ENCODE measurements at regions not wholly inside any gene's neighbourhood (a gene's known extent, or its start where the extent isn't known, plus 50 kb on each side); places are given as distances from the start of the nearest gene placed in this dataset.

GRCh38 chr11:23404225-23405160 lies 544.2 kb upstream of the CCDC179 start:
- 97% methylated on average over 41 of the region's 41 CpGs for WGBS
- Histone ChIP-seq H3K36me3 (ENCODE audit: insufficient read depth) (no peaks in the 10 kb centered on the region), H3K4me1 (ENCODE audit: insufficient read depth) (no peaks in the 10 kb centered on the region), H3K27ac (ENCODE audit: low read depth) (no peak overlapping the region), H3K4me3 (ENCODE audit: low read depth, low read length) (no peak overlapping the region)
- no peak for DNase-seq (ENCODE audit: extremely low spot score)

GRCh38 chr11:23405350-23405937 lies 545.2 kb upstream of the CCDC179 start:
- Histone ChIP-seq H3K4me3 (ENCODE audit: low read depth, low read length) (no peak overlapping the region), H3K27ac (ENCODE audit: low read depth) (no peak overlapping the region), H3K36me3 (ENCODE audit: insufficient read depth) (no peaks in the 10 kb centered on the region), H3K4me1 (ENCODE audit: insufficient read depth) (no peaks in the 10 kb centered on the region)
- DNase-seq (ENCODE audit: extremely low spot score), result no peak
- 98% methylated on average over 33 of the region's 33 CpGs for whole genome bisulfite sequencing

- 94% methylated on average over 23 of the region's 23 CpGs for WGBS
- DNase-seq (ENCODE audit: extremely low spot score), result no peak
- no peaks in the 10 kb centered on the region for H3K36me3 ChIP-seq (ENCODE audit: insufficient read depth)
- no peak overlapping the region for H3K27ac ChIP-seq (ENCODE audit: low read depth)
- no peaks in the 10 kb centered on the region for H3K4me1 ChIP-seq (ENCODE audit: insufficient read depth)
- no peak overlapping the region for H3K4me3 ChIP-seq (ENCODE audit: low read depth, low read length)
Measured at GRCh38 chr11:23406131-23406819, 546.0 kb upstream of the CCDC179 start.

GRCh38 chr11:23413057-23413456 lies 552.8 kb upstream of the CCDC179 start:
- DNase-seq (ENCODE audit: extremely low spot score), result no peak
- WGBS, result 72% methylated on average over 1 of the region's 1 CpG
- no peaks in the 10 kb centered on the region for H3K4me1 ChIP-seq (ENCODE audit: insufficient read depth)
- no peak overlapping the region for H3K27ac ChIP-seq (ENCODE audit: low read depth)
- H3K36me3 ChIP-seq (ENCODE audit: insufficient read depth), result no peaks in the 10 kb centered on the region
- H3K4me3 ChIP-seq (ENCODE audit: low read depth, low read length), result no peak overlapping the region

- no peak for DNase-seq (ENCODE audit: extremely low spot score)
- Histone ChIP-seq H3K36me3 (ENCODE audit: insufficient read depth) (no peaks in the 10 kb centered on the region), H3K4me3 (ENCODE audit: low read depth, low read length) (no peak overlapping the region), H3K27ac (ENCODE audit: low read depth) (no peak overlapping the region), H3K4me1 (ENCODE audit: insufficient read depth) (no peaks in the 10 kb centered on the region)
- WGBS, result 67% methylated on average over 4 of the region's 4 CpGs
Measured at GRCh38 chr11:23423104-23423503, 562.8 kb upstream of the CCDC179 start.

GRCh38 chr11:23423656-23424055 lies 563.4 kb upstream of the CCDC179 start:
- no peak for DNase-seq (ENCODE audit: extremely low spot score)
- 87% methylated on average over 3 of the region's 3 CpGs for WGBS
- Histone ChIP-seq H3K4me3 (ENCODE audit: low read depth, low read length) (no peak overlapping the region), H3K36me3 (ENCODE audit: insufficient read depth) (no peaks in the 10 kb centered on the region), H3K27ac (ENCODE audit: low read depth) (no peak overlapping the region), H3K4me1 (ENCODE audit: insufficient read depth) (no peaks in the 10 kb centered on the region)

GRCh38 chr11:23425381-23425780 lies 565.1 kb upstream of the CCDC179 start:
- H3K27ac ChIP-seq (ENCODE audit: low read depth), result no peak overlapping the region
- 80% methylated on average over 2 of the region's 2 CpGs for WGBS
- DNase-seq (ENCODE audit: extremely low spot score), result no peak
- no peaks in the 10 kb centered on the region for H3K4me1 ChIP-seq (ENCODE audit: insufficient read depth)
- H3K36me3 ChIP-seq (ENCODE audit: insufficient read depth), result no peaks in the 10 kb centered on the region
- H3K4me3 ChIP-seq (ENCODE audit: low read depth, low read length), result no peak overlapping the region

- DNase-seq (ENCODE audit: extremely low spot score), result no peak
- H3K36me3 ChIP-seq (ENCODE audit: insufficient read depth), result no peaks in the 10 kb centered on the region
- 88% methylated on average over 3 of the region's 3 CpGs for WGBS
- no peaks in the 10 kb centered on the region for H3K4me1 ChIP-seq (ENCODE audit: insufficient read depth)
- H3K4me3 ChIP-seq (ENCODE audit: low read depth, low read length), result no peak overlapping the region
- no peak overlapping the region for H3K27ac ChIP-seq (ENCODE audit: low read depth)
Measured at GRCh38 chr11:23429569-23429968, 569.3 kb upstream of the CCDC179 start.

- no peak overlapping the region for H3K4me3 ChIP-seq (ENCODE audit: low read depth, low read length)
- H3K27ac ChIP-seq (ENCODE audit: low read depth), result no peak overlapping the region
- WGBS, result 55% methylated on average over 2 of the region's 2 CpGs
Measured at GRCh38 chr11:23453522-23453921, 593.2 kb upstream of the CCDC179 start.

GRCh38 chr11:23455321-23455891 lies 595.1 kb upstream of the CCDC179 start:
- Histone ChIP-seq H3K27ac (ENCODE audit: low read depth) (no peak overlapping the region), H3K4me1 (ENCODE audit: insufficient read depth) (no peaks in the 10 kb centered on the region), H3K4me3 (ENCODE audit: low read depth, low read length) (no peak overlapping the region), H3K36me3 (ENCODE audit: insufficient read depth) (no peaks in the 10 kb centered on the region)
- no peak for DNase-seq (ENCODE audit: extremely low spot score)
- 24% methylated on average over 3 of the region's 3 CpGs for WGBS

More at GRCh38 chr11:23453522-23453921, 593.2 kb upstream of the CCDC179 start:
- Histone ChIP-seq H3K4me1 (ENCODE audit: insufficient read depth) (no peaks in the 10 kb centered on the region), H3K36me3 (ENCODE audit: insufficient read depth) (no peaks in the 10 kb centered on the region)
- DNase-seq (ENCODE audit: extremely low spot score), result no peak

GRCh38 chr11:23457641-23458040 lies 597.4 kb upstream of the CCDC179 start:
- Histone ChIP-seq H3K4me3 (ENCODE audit: low read depth, low read length) (no peak overlapping the region), H3K36me3 (ENCODE audit: insufficient read depth) (no peaks in the 10 kb centered on the region), H3K27ac (ENCODE audit: low read depth) (no peak overlapping the region), H3K4me1 (ENCODE audit: insufficient read depth) (no peaks in the 10 kb centered on the region)
- 96% methylated on average over 2 of the region's 2 CpGs for WGBS
- no peak for DNase-seq (ENCODE audit: extremely low spot score)

- Histone ChIP-seq H3K27ac (ENCODE audit: low read depth) (no peak overlapping the region), H3K4me3 (ENCODE audit: low read depth, low read length) (no peak overlapping the region), H3K36me3 (ENCODE audit: insufficient read depth) (no peaks in the 10 kb centered on the region), H3K4me1 (ENCODE audit: insufficient read depth) (no peaks in the 10 kb centered on the region)
- WGBS, result 96% methylated on average over 2 of the region's 2 CpGs
- no peak for DNase-seq (ENCODE audit: extremely low spot score)
Measured at GRCh38 chr11:23471878-23472277, 611.6 kb upstream of the CCDC179 start.

GRCh38 chr11:23473782-23474181 lies 613.5 kb upstream of the CCDC179 start:
- H3K4me1 ChIP-seq (ENCODE audit: insufficient read depth), result no peaks in the 10 kb centered on the region
- no peaks in the 10 kb centered on the region for H3K36me3 ChIP-seq (ENCODE audit: insufficient read depth)
- no peak overlapping the region for H3K27ac ChIP-seq (ENCODE audit: low read depth)
- no peak overlapping the region for H3K4me3 ChIP-seq (ENCODE audit: low read depth, low read length)
- DNase-seq (ENCODE audit: extremely low spot score), result no peak
